A172 (cell line): ENCODE measurements at regions not wholly inside any gene's neighbourhood (a gene's known extent, or its start where the extent isn't known, plus 50 kb on each side); places are given as distances from the start of the nearest gene placed in this dataset.

Experiments
- DNase-seq: peaks from one replicate; pipeline ENCODE4 v3.0.0-alpha.2; 2015; ENCODE audit warnings: low spot score

DNA sequence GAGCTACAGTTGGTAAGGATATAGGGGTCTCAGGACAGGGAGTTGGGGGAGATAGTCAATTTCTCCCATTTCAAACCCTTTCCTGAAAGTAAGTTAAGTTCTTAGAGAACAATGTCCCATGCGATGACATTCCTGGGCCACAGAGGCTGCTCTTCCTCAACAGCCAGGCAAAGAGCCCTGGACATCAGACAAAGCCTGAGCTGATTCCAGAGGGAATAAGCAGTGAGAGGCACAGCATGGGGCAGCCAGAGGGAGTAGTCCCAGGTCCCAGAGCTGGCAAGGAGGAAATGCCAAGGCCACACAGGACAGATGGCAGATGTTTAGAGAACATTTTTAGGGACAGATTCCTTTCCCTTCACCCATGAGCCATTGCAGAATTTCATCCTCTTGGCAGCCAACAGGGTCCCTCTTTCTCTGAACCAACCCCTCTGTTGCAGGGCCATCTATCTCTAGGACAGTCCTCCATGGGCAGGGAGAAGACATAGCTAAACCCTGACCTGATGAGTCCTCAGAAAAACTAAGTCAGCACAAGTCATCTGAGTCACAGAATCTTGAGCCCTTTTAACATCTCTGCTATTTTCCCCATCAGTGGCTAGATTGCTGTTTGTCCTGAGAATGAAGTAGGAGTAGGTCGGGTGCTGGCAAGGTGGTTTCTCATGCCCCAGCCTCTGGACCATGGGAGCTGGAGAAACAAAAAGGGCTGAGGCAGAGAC, 60.3 kb upstream of the CALM2 start:
- no peak for DNase-seq

DNA sequence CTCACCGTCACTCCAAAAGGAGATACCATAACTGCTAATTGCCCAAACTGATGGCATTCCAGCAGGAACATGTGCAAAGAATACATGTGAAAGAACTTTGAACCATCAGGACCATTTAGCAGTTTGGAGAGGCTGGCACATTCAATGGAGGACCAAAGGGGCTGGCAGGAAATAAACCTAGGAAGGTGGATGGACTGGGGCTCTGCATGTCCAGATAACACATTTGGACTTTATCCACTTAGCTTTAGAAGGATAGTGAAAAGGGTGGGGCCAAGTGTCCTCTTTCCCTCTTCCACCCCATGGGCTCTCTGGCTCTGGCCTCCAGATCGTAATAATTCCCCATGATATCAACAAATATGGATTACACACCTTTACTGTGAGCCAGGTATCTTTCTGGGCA, 58.8 kb upstream of the CALM2 start:
- DNase-seq: no peak

GRCh38 chr2:47234456-47234855, 58.1 kb upstream of the CALM2 start:
- DNase-seq: no peak

DNA sequence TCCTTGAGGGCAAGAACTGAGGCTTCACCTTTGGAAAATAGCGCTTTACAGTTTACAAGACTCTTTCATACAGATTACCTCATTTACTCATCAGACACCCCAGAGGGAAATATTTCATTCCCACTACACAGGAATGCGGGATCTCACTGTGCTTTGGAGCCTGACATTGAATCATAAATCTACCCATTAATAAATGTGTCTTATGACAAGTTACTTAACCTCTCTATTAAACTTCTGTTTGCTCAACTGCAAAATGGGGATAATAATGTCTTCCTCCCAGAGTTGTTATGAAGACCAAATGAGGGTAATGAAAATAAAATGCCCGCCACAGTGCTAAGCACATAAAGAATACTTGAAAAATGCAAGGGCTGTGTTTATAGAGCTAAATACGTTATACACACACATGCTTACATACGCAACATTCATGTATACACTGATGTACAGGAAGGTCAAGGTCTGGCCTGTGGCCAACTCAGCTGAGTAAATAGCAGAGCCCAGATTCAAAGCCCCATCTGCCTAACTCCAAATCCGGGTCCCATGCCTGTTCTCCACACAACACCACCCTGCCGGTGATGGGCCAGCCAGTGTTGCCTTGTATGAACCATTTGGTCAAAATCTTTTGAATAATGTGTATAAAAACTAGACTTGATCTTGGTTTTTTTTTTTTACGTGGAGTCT, 56.6 kb upstream of the CALM2 start:
- peak; percentile 78 for DNase-seq

GRCh38 chr2:47230418-47230817, 54.1 kb upstream of the CALM2 start:
- DNase-seq: no peak

GRCh38 chr2:47227532-47228279, 51.4 kb upstream of the CALM2 start:
- DNase-seq: no peak

GRCh38 chr2:47226923-47227220, 50.6 kb upstream of the CALM2 start:
- no peak for DNase-seq

DNA sequence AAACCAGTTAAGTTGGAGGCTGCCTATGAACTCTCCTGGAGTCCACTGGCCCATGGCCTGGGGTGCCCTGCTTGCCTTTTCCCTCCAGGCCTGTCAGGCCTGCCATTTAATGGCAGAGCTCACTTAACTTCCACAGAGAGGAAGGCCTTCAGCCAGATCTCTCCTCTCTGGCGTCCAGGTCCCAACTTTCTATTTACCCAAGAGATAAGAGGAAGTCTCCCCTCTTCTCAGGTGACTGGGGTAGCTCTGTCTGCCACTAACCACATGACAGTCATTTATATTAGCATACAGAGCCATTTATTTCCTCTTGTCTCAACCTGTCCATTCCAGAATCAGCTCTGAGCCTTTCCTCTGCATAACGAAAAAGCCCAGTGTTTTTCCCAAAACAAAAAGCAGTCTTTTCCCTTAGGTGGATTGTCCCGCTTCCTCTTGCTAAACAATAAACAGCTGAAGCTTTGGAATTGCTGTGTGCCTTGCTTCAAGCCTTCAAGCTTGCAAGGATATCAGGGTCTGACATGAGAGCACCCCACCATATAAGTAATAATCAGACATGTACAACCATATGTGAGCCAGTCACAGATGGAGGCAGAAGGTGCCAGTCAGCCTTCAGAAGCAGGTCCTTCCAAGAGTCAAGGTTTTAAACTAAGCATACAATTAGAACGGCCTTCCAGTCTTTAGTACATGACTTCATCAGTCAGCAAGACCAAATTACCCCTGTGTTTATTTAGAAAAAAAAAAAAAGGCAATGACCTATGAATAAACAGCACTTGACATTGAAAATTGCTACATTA, 50.0 kb upstream of the CALM2 start:
- DNase-seq: no peak
